Calu3 (cell line): ENCODE measurements at regions not wholly inside any gene's neighbourhood (a gene's known extent, or its start where the extent isn't known, plus 50 kb on each side); places are given as distances from the start of the nearest gene placed in this dataset.

Experiments
- BruUV-seq: library from RNA; stranded (reverse); fragments of 400-500 nt; replicated peaks from 2 replicates; lab custom pipeline; 2021; lab: Mats Ljungman, UMichigan
- CTCF ChIA-PET: fragments of 300-600 bp; sonication (Branson Sonifier 250); formaldehyde crosslinking; loops from one replicate; lab custom pipeline; 2022; ENCODE audit warnings: antibody characterized with exemption; lab: Charles Lee
- DNase-seq: peaks from one replicate; pipeline ENCODE4 v3.0.0; 2022
- H3K27ac Mint-ChIP-seq: one replicate; pipeline ENCODE4 v1.8.0; 2022; ENCODE audit warnings: mixed read lengths; ENCODE audit not compliant: unreplicated experiment
- H3K27me3 Mint-ChIP-seq: one replicate; pipeline ENCODE4 v1.8.0; 2022; ENCODE audit warnings: mixed read lengths; ENCODE audit not compliant: unreplicated experiment
- H3K36me3 Mint-ChIP-seq: one replicate; pipeline ENCODE4 v1.8.0; 2022; ENCODE audit warnings: mild to moderate bottlenecking, moderate library complexity, mixed read lengths; ENCODE audit not compliant: insufficient read depth, unreplicated experiment
- H3K4me1 Mint-ChIP-seq: one replicate; pipeline ENCODE4 v1.8.0; 2022; ENCODE audit warnings: mild to moderate bottlenecking, low read depth, mixed read lengths; ENCODE audit not compliant: unreplicated experiment
- H3K4me3 Mint-ChIP-seq: one replicate; pipeline ENCODE4 v1.8.0; 2022; ENCODE audit warnings: mild to moderate bottlenecking, low read depth, moderate library complexity, mixed read lengths; ENCODE audit not compliant: unreplicated experiment
- H3K9me3 Mint-ChIP-seq: one replicate; pipeline ENCODE4 v1.8.0; 2022; ENCODE audit warnings: low read depth, mixed read lengths; ENCODE audit not compliant: unreplicated experiment
- CTCF ChIP-seq: fragments of 200-600 bp; IDR thresholded peaks from one replicate; pipeline ENCODE4 v1.8.0; 2022; ENCODE audit warnings: antibody characterized with exemption; ENCODE audit not compliant: unreplicated experiment
- intact Hi-C: fragments of 100-400 bp; cut with micrococcal nuclease; formaldehyde crosslinking; loops from one replicate; pipeline ENCODE4 v1.10.0; 2022; ENCODE audit not compliant: unreplicated experiment

- H3K4me1 Mint-ChIP-seq: no peaks in the 10 kb centered on the region
- intact Hi-C loops: no loop called here
- no peaks in the 10 kb centered on the region for H3K36me3 Mint-ChIP-seq
- no peak for DNase-seq
- no peaks in the 10 kb centered on the region for H3K27me3 Mint-ChIP-seq
- TF ChIP-seq CTCF: no peak
- BruUV-seq: no TSS peak
- H3K4me3 Mint-ChIP-seq: no peak overlapping the region
- H3K27ac Mint-ChIP-seq: no peak overlapping the region
- peaks cover 3% of the 10 kb centered on the region for H3K9me3 Mint-ChIP-seq
- CTCF ChIA-PET: no interaction called here
Measured at GRCh38 chr10:3544561-3544960, 240.4 kb downstream of the KLF6 start.

- BruUV-seq: no TSS peak
- no peaks in the 10 kb centered on the region for H3K4me1 Mint-ChIP-seq
- no peak overlapping the region for H3K27ac Mint-ChIP-seq
- TF ChIP-seq CTCF: no peak
- intact Hi-C loops: no loop called here
- H3K4me3 Mint-ChIP-seq: no peak overlapping the region
- no peaks in the 10 kb centered on the region for H3K27me3 Mint-ChIP-seq
- no peaks in the 10 kb centered on the region for H3K36me3 Mint-ChIP-seq
- CTCF ChIA-PET: interaction anchor here (0.5 to 0.7 kb wide), 2 partner anchors 293 to 663 kb away, joined by 3 read pairs; no protein-coding TSS in a partner anchor
- DNase-seq: no peak
- peaks cover 3% of the 10 kb centered on the region for H3K9me3 Mint-ChIP-seq
Measured at GRCh38 chr10:3542185-3542611, 242.8 kb downstream of the KLF6 start.

- intact Hi-C loops: no loop called here
- DNase-seq: no peak
- Mint-ChIP-seq H3K4me3 (no peak overlapping the region), H3K4me1 (no peaks in the 10 kb centered on the region), H3K9me3 (no peaks in the 10 kb centered on the region), H3K27me3 (no peaks in the 10 kb centered on the region), H3K36me3 (no peaks in the 10 kb centered on the region), H3K27ac (no peak overlapping the region)
- BruUV-seq: no TSS peak
- no peak for TF ChIP-seq CTCF
- CTCF ChIA-PET: no interaction called here
Measured at GRCh38 chr10:3539696-3540383, 245.2 kb downstream of the KLF6 start.

- intact Hi-C loops: no loop called here
- Mint-ChIP-seq H3K9me3 (no peaks in the 10 kb centered on the region), H3K36me3 (no peaks in the 10 kb centered on the region), H3K27me3 (no peaks in the 10 kb centered on the region), H3K4me1 (peaks cover 4% of the 10 kb centered on the region), H3K4me3 (no peak overlapping the region), H3K27ac (no peak overlapping the region)
- CTCF ChIA-PET: no interaction called here
- DNase-seq: peak; percentile 5
- no peak for TF ChIP-seq CTCF
- no TSS peak for BruUV-seq
Measured at GRCh38 chr10:3538656-3539531, 246.1 kb downstream of the KLF6 start.
